Kidney (tissue), 13 donors: ENCODE measurements at regions not wholly inside any gene's neighbourhood (a gene's known extent, or its start where the extent isn't known, plus 50 kb on each side); places are given as distances from the start of the nearest gene placed in this dataset.

ENCODE experiments used
- DNase-seq, 5 donors: peaks; one replicate each; pipeline ENCODE4 v3.0.0-alpha.2; 2013 to 2020
- FAIRE-seq: peaks from 2 replicates; lab custom pipeline; 2012; peaks lifted over from hg19 to GRCh38; lab: Jason Lieb, UNC
- H3K27ac ChIP-seq, 2 donors: one replicate each; pipeline ENCODE4 v1.7.0; 2013; ENCODE audit warnings: low read depth in 2 of 2, low read length in 2 of 2, inconsistent platforms in 1 of 2
- H3K27me3 ChIP-seq: one replicate; pipeline ENCODE4 v1.7.1; 2013; ENCODE audit warnings: low read length, inconsistent platforms; ENCODE audit not compliant: control insufficient read depth, insufficient read depth
- H3K36me3 ChIP-seq, 3 donors: one replicate each; pipeline versions ENCODE4 v1.7.0 to v1.7.1; 2013; ENCODE audit warnings: low read length in 3 of 3, control low read depth in 1 of 3, inconsistent platforms in 1 of 3; ENCODE audit not compliant: insufficient read depth in 3 of 3, control insufficient read depth in 2 of 3
- H3K4me1 ChIP-seq, 3 donors: one replicate each; pipeline versions ENCODE4 v1.7.0 to v1.7.1; 2013; ENCODE audit warnings: low read length in 3 of 3, inconsistent platforms in 1 of 3, low read depth in 1 of 3; ENCODE audit not compliant: control insufficient read depth in 2 of 3, insufficient read depth in 2 of 3
- H3K4me3 ChIP-seq, 3 donors: one replicate each; pipeline versions ENCODE4 v1.7.0 to v1.8.1; 2013; ENCODE audit warnings: low read length in 3 of 3, control low read depth in 1 of 3, inconsistent platforms in 1 of 3
- H3K9ac ChIP-seq, 3 donors: one replicate each; pipeline versions ENCODE4 v1.7.0 to v1.7.1; 2013; ENCODE audit warnings: low read length in 3 of 3, control low read depth in 1 of 3, inconsistent platforms in 1 of 3
- H3K9me3 ChIP-seq, 3 donors: one replicate each; pipeline versions ENCODE4 v1.7.0 to v1.7.1; 2013; ENCODE audit warnings: low read length in 3 of 3, control low read depth in 1 of 3, inconsistent platforms in 1 of 3; ENCODE audit not compliant: control insufficient read depth in 2 of 3, insufficient read depth in 1 of 3
- CTCF ChIP-seq: IDR thresholded peaks from 3 replicates; pipeline ENCODE4 v1.5.1; 2012; ENCODE audit warnings: mild to moderate bottlenecking, moderate library complexity, borderline replicate concordance; ENCODE audit not compliant: insufficient read depth; ENCODE audit errors: extremely low read depth
- intact Hi-C: fragments of 100-400 bp; cut with DNase I; formaldehyde crosslinking; loops from one replicate; pipeline ENCODE4 v1.11.1; 2022
- donor health status: control.
- donor health status: control.
- donor health status: control.
- donor health status: control.
- donor health status: control.
- donor health status: DM: yes; HTN: yes; CAD: no.
- donor health status: Normal renal cell carcinoma (clear cell type).

- DNase-seq (no peak), FAIRE-seq (no peak)
- intact Hi-C loops: no loop called here
- H3K9ac ChIP-seq: no peak overlapping the region
- no peak for TF ChIP-seq CTCF
- no peak overlapping the region for H3K27ac ChIP-seq
- H3K9me3 ChIP-seq: no peaks in the 10 kb centered on the region
- H3K4me1 ChIP-seq: no peaks in the 10 kb centered on the region
- no peaks in the 10 kb centered on the region for H3K36me3 ChIP-seq
- no peaks in the 10 kb centered on the region for H3K27me3 ChIP-seq
- no peak overlapping the region for H3K4me3 ChIP-seq
Observed at GRCh38 chr13:53342623-53343360, 314.2 kb downstream of the OLFM4 start.

- intact Hi-C loops: no loop called here
- Histone ChIP-seq H3K9me3 (no peaks in the 10 kb centered on the region), H3K4me3 (no peak overlapping the region), H3K36me3 (no peaks in the 10 kb centered on the region), H3K9ac (no peak overlapping the region), H3K4me1 (no peaks in the 10 kb centered on the region), H3K27ac (no peak overlapping the region), H3K27me3 (no peaks in the 10 kb centered on the region)
- no peak for DNase-seq
- no peak for FAIRE-seq
- no peak for TF ChIP-seq CTCF
Observed at GRCh38 chr13:53343361-53343744, 314.7 kb downstream of the OLFM4 start.

DNA sequence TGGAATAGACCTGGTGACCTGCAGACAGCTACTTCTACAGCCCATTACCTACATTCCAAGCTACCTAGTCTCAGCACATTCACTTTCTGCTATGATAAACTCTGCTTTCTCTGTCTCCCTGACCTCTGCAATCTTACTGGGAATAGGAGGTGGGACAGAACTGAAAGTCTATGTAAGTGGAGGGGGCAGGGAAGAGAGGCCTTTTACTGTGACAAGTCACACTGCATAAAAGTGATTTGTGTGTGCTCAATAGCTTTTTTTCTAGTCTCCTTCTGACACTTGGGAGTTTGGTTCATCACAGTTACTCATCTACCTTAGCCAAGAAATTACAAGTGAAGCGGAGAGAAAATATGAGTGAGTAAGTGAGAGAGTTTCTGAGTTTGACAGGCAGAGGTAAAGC lies 322.4 kb downstream of the OLFM4 start:
- FAIRE-seq: no peak
- H3K27ac ChIP-seq: no peak overlapping the region
- intact Hi-C loops: no loop called here
- no peaks in the 10 kb centered on the region for H3K36me3 ChIP-seq
- H3K4me3 ChIP-seq: no peak overlapping the region
- no peaks in the 10 kb centered on the region for H3K4me1 ChIP-seq
- DNase-seq: peak in 2 of 5 donors; percentile 67 to 71
- no peaks in the 10 kb centered on the region for H3K27me3 ChIP-seq
- no peaks in the 10 kb centered on the region for H3K9me3 ChIP-seq
- TF ChIP-seq CTCF: no peak
- no peak overlapping the region for H3K9ac ChIP-seq

GRCh38 chr13:53357582-53357981 lies 329.0 kb downstream of the OLFM4 start:
- H3K27me3 ChIP-seq: no peaks in the 10 kb centered on the region
- no peak overlapping the region for H3K4me3 ChIP-seq
- FAIRE-seq: no peak
- intact Hi-C loops: no loop called here
- no peaks in the 10 kb centered on the region for H3K36me3 ChIP-seq
- no peak overlapping the region for H3K27ac ChIP-seq
- no peak for DNase-seq
- no peak for TF ChIP-seq CTCF
- no peaks in the 10 kb centered on the region for H3K9me3 ChIP-seq
- no peaks in the 10 kb centered on the region for H3K4me1 ChIP-seq
- H3K9ac ChIP-seq: no peak overlapping the region
